SK-N-SH treated with all-trans-retinoic acid at 6 μM for 48 hours (cell line): ENCODE measurements at regions not wholly inside any gene's neighbourhood (a gene's known extent, or its start where the extent isn't known, plus 50 kb on each side); places are given as distances from the start of the nearest gene placed in this dataset.

ENCODE experiments used
- CSDC2 ChIP-seq: fragments of 250-450 bp; sonication (Bioruptor Pico); IDR thresholded peaks from 2 replicates; pipeline ENCODE4 v1.5.0; 2020; ENCODE audit warnings: mild to moderate bottlenecking, moderate library complexity
- SNAI2 ChIP-seq: fragments of 250-450 bp; sonication (Bioruptor Pico); IDR thresholded peaks from 2 replicates; pipeline ENCODE4 v1.5.0; 2020; ENCODE audit warnings: mild to moderate bottlenecking, moderate library complexity
- TF ChIP-seq, protein P1 (sequence below): fragments of 250-450 bp; sonication (Bioruptor Pico); IDR thresholded peaks from 2 replicates; pipeline ENCODE4 v1.8.0; 2021; ENCODE audit warnings: low read depth, mild to moderate bottlenecking, moderate library complexity, borderline replicate concordance

DNA sequence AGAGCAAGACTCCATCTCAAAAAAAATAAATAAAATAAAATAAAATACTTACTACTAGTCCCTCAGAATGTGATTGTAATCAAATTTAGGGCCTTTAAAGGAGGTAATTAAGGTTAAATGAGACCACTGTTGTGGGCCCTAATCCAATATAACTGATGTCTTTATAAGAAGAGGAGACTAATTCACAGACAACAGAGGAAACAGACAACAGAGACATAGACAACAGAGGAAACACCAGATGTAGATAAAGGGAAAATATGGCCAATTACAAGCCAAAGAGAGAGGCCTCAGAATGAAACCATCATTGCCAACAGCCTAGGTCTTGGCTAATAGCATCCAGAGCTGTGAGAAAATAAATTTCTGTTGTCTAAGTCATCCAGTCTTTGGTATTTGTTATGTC is 669.0 kb upstream of the FOXG1 start:
- TF ChIP-seq, protein P1, sequence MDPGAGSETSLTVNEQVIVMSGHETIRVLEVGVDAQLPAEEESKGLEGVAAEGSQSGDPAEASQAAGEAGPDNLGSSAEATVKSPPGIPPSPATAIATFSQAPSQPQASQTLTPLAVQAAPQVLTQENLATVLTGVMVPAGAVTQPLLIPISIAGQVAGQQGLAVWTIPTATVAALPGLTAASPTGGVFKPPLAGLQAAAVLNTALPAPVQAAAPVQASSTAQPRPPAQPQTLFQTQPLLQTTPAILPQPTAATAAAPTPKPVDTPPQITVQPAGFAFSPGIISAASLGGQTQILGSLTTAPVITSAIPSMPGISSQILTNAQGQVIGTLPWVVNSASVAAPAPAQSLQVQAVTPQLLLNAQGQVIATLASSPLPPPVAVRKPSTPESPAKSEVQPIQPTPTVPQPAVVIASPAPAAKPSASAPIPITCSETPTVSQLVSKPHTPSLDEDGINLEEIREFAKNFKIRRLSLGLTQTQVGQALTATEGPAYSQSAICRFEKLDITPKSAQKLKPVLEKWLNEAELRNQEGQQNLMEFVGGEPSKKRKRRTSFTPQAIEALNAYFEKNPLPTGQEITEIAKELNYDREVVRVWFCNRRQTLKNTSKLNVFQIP (CRISPR knock-in tag) = no peak
- TF ChIP-seq CSDC2 (CRISPR knock-in tag) (no peak), SNAI2 (no peak)
